ENCODE measurements at regions not wholly inside any gene's neighbourhood (a gene's known extent, or its start where the extent isn't known, plus 50 kb on each side); places are given as distances from the start of the nearest gene placed in this dataset.
"Not testable (repeated sequence)": the region's sequence is repeated elsewhere in the genome, so short reads cannot be mapped to it uniquely, and the experiment has no call there.

- no peak for DNase-seq (ENCODE audit: low spot score)
These were observed 885.7 kb downstream of the NR2F1-AS1 start for GRCh38 chr5:92695123-92696003.

DNA sequence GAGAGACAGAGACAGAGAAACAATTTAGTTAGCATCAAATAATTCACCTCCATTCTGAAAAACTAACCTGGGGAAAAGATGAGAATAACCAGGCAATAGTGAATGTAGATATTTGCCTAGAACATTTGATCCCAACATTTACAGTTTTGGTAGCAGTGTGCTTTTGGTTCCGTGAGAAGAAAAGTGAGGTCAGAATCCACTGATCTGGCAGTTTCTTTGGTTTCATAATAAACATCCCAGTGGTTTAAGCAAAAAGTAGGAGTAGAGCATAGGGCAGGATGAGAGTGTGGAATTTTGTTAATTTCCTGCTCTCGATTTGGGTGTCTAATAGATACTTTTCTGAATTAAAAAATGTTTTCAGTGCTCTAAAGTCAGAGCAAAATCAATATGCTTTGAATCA is 887.0 kb downstream of the NR2F1-AS1 start:
- DNase-seq (ENCODE audit: low spot score), result no peak

DNA sequence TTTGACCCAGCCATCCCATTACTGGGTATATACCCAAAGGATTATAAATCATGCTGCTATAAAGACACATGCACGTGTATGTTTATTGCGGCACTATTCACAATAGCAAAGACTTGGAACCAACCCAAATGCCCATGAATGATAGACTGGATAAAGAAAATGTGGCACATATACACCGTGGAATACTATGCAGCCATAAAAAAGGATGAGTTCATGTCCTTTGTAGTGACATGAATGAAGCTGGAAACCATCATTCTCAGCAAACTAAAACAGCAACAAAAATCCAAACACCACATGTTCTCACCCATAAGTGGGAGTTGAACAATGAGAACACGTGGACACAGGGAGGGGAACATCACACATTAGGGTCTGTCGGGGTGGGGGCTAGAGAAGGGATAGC is 889.1 kb downstream of the NR2F1-AS1 start:
- DNase-seq (ENCODE audit: low spot score), result not testable (repeated sequence)

DNA sequence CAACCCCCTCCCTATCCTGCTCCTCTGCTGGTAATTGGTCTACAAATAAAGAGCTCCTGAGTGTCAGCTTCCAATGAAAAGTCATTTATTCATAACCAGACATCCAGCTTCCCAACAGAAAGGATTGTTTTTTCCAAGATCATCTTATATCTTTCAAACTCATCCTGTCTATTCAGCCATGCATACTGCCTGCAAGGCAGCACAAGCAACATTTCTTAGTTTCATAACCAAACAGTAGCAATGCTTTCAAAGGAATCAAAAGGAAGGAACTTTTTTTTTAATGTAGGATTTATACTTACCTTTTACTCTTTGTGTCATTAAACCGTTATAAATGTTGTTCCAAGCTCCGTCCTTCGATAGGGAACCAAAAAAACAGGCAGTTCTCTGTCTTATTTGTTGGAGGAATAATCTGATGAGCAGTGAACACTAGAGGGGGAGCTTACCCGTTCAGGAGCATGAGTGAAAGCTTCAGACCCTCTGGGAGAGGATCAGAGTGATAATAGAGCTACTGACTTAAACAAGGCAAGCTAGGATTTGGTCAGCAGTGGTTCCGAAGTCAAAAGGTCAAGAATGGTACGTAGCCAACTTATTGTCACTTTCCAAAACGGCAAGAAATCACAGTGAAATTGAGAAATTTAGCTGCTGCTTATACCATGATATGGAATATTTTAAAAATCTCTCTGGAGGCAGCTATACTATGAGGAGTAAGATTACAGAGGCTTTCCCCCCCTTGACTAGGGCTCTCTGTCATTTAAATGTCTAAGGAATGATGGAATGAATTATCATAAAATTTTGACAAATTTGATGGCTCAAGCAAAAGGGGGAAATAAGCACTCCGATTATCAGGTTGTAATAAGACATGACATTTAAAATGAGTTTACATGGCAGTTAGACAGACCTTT is 892.9 kb downstream of the NR2F1-AS1 start:
- DNase-seq (ENCODE audit: low spot score), result peak; percentile 50

DNA sequence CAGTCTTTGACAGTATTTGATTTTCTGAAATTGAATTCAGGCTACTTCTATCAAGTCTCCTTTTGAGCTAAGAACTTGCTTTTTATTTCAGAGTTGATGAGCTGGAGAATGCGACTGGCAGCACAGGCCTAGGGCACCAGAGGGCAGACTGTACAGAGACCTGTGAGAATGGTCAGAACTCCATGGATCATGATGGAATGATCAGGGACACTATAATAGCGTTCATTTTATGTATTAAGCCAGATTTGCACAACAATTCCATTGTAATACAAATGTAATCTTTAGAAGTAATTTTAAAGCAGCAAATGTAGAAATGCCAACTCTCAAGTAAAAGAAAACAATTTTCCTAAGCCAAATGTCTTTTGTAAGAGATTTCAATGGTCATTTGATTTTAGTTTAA is 902.4 kb downstream of the NR2F1-AS1 start:
- no peak for DNase-seq (ENCODE audit: low spot score)

DNA sequence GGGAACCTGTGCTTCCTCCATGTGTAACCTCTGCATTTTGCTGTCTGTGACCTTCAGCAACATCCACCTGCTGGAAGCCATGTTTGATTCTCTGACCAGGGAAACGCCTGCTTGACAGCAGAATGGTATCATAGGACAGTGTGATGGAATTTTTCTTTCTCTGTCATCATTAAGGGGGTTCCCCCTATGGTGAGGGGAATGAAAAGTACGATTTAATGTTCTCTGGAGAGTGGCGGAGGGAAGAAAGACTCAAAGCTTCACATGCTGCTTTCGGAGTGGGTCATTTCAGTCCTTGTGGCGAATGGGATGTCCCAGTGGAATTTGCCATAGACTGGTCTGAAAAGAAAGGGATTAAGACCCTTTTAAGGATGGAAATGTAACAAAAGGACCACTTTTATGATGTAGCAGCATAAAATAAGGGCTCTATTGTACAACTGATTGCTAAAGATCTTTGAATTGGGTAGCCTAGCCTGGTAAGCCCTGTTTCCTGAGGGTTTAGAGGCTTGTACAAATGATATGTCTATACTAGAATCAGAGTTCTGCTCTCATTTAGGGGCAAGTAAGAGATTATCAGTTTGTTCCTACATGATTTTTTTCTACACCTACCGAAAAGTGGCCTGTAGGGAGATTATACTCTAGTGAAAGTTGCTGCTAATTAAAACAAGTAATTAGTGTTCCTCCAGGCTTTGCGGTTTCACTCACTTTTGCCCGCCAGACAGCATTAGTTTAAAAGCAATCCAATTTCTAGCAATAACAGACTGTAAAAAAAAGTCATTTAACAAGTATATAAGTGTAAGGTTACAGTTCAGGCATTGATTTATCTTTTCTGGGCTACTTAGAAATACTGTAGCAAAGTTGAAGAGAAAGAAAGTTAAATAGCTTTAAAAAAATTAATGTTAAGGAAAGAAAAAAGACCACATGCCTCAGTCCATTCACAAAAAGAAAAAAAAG is 904.5 kb downstream of the NR2F1-AS1 start:
- no peak for DNase-seq (ENCODE audit: low spot score)

DNA sequence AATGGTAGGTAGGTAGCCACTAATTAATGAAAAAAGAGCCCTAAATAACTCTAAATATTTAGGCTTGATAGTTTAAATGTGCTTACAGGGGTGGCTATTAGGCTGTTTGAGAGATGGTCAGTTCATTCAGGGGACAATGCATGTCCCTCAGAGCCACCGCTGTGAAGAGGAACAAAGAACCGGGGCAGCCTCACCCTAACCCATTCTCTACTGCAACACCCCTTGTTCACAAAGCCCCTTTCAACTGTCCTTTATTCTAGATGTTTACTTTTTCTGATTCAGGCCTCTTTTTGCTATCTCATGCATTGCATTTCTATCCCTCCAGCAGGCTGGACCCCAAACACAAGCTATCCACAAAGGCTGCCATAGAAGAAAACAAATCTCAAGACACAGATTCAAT is 906.7 kb downstream of the NR2F1-AS1 start:
- DNase-seq (ENCODE audit: low spot score), result no peak

DNA sequence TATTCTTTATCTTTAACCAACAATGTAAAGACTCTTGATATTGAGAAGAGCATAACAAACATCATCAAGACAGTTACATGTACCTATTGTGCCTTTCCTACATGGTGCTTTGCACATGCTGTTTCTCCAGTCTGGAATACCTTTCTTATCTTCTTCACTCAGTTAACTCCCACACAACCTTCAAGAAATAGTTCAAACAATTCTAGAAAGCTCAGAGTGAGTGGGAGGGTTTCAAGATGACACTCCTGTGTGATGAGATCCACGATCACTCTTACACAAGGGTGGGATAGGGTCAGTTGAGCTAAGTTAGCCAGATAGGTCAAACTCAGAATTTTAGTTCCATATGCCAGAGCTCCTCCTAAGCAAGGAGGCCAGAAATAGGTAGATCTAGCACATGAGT is 915.5 kb downstream of the NR2F1-AS1 start:
- no peak for DNase-seq (ENCODE audit: low spot score)

DNA sequence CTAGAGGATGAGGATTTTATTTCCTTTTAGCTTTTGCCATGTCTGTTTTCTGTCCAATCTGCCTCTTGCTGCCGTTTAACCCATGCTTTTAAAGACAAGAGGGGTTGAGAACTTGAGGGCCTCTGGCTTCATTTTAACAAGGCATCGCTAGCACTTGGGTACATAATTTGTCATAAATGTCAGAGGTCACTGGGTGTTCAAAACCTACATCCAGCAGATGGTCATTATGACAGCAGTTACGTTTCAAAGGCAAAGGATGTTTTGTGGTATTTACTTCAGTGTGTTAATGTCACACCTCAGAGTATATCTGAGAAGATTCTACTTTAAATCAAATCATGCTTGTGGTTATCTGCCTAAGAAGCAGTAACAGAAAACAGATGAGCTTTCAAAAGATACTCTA is 918.3 kb downstream of the NR2F1-AS1 start:
- DNase-seq (ENCODE audit: low spot score), result no peak

- no peak for DNase-seq (ENCODE audit: low spot score)
These were observed 921.8 kb downstream of the NR2F1-AS1 start for GRCh38 chr5:92659246-92659645.

DNA sequence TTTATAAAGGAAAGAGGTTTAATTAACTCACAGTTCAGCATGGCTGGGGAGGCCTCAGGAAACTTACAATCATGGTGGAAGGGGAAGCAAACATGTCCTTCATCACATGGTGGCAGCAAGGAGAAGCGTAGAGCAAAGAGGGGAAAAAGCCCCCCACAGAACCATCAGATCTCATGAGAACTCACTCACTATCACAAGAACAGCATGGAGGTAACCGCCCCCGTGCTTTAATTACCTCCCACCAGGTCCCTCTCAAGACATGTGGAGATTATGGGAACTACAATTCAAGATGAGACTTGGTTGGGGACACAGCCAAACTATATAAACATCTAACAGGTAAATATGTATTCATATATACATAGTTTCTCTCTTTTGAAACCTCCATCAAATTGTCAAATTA is 926.4 kb downstream of the NR2F1-AS1 start:
- not testable (repeated sequence) for DNase-seq (ENCODE audit: low spot score)

DNA sequence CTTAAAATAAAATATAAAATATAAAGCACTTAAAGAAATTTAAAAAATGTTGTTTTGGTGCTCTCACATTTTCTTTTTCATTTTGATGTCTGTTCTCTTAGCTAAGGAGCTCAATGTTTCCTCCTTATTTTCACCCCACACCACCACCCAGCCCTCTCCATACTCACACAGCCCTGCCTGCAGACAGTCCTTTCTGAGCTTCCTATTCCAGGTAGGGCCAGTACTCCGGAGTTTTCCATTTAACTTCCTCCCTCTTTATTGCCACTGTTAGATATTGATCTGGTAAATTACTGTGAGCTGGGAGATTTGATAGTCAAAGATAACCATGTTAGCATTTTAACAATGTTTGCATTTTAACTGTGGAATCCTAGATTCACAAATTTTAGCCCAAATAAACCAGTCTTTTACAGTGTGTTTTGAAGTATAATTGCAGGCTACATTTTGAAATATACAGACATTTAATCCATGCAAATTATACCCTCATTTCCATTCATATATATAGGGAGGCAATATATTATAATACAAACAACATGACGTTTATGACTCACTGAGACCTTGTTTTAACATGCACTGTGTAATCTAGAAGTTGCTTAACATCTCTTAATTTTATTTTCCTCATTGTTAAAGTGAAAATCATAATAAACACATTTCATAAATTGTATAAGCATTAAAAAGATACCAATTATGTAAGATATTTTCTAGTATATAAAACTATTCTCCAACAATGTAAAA is 927.1 kb downstream of the NR2F1-AS1 start:
- no peak for DNase-seq (ENCODE audit: low spot score)

DNA sequence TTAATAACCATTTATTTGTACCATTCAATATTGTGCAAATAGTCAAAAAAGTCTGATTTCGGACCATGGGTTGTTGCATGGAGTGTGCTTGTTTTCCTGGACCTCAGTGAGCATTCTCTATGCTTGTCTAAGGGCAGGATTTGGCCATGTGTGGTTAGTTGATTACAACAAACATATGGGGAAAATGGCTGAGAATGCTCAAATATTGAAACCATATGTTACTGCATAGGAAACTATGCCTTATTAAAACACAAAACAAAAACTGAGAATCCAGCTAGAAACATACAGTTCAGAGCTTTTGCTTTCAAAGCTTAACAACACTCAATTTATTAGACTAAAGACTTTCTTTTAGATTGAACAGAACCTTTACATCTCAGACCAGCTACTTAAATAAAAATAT is 928.3 kb downstream of the NR2F1-AS1 start:
- DNase-seq (ENCODE audit: low spot score), result no peak

DNA sequence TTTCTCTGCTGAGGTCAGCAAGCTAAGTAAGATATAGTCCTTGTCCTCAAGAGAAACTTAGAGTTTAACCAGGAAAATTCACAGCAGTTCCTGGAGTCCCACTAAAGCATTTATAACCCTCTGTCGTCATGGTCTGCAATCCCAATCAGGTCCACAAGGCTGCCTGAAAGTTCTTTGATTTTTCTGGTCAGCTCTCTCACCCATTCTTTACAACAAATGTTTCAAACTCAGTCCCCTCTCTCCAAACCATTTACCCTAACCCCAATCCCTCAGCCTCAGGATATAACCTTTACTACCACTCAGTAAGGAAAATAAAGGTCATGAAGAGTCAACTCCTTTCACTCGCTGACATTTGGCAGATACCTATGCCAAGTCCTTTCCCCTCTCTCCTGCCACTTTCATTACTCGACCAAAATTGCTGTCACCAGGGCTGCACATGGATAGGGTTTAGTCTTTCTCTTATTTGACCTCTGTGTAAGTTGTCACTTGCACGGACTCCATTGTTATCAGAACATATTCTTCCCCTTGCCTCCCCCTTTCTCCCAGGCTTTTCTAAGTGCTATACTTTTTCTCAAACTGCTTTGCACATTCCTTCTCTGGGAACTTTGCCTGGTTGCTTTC is 936.6 kb downstream of the NR2F1-AS1 start:
- DNase-seq (ENCODE audit: low spot score), result no peak

DNA sequence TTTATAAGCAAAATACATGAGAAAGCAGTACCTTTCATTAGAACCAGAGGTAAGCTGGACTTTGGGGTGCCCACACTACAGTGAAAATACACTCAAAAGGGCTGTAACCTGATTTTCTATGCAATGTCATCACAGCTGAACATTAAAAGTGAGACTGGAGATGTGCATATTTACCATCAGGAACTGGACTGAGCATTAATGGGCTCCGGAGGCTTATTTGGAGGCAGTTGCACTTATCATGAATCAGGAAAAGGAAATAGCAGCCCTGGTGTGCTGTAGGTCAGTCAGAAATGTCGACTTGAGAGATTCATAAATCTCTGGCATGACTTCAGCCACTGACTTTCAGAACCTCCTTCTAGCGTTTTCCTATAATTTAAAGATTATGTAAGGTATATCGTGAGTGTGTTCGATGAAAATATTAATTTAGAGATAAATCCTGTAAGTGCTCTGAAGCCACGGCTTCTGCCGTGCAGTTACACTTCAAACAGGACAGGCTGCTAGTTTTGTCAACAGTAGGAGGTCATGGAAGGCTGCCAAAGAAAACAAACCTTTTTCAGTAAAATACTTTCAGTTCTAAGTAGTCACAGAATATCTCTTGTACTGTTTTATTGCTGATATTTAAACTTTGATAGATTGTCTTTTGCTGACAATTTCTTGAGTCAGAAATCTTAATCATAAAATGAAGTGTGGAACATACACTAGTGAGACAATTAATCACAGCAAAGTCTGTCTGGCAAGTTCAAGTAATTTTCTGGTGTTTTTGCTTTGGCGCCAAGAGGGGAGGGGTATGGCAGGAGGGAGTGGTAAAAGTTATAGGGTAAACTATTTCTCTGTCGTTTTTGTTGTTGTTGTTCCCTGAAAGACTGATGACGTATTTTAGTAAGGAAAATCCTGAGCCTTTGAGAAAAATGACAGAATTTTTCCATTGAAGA is 939.7 kb downstream of the NR2F1-AS1 start:
- peak; percentile 22 for DNase-seq (ENCODE audit: low spot score)

DNA sequence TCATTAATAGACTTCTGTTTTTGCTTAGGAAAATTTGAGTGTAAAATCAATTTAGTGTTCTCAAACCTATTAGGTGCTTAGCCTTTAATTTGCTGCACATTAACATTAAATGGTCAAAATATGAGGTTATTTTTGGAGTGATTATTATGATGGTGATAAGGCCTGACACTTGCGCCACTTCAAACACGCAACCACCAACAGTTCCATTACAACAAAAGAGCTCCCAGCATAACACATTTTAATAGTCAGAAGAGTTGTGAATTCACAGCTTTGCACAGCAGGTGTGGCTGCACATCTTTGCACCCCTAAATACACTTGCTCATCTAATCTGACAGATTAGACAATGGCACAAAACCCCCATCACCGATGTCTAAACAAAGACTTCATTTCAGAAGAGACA is 940.7 kb downstream of the NR2F1-AS1 start:
- no peak for DNase-seq (ENCODE audit: low spot score)

DNA sequence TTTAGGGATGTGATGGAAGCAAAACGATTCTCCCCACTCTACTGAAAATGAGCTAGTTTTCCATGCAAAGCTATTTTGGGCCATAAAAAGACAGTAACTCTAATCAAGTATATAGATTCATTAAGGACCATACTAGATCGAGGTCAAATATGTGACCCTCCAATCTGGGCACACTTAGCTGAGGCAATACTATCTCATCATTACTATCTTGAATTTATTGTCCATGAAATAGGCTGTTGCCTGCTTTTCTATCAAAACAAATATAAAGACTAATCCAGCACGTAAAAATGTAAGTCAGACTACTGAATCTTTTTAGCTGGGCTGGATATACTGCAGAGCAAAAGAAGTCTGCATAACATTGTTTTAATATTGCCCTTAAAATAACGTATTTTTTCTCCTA is 943.1 kb downstream of the NR2F1-AS1 start:
- no peak for DNase-seq (ENCODE audit: low spot score)

DNA sequence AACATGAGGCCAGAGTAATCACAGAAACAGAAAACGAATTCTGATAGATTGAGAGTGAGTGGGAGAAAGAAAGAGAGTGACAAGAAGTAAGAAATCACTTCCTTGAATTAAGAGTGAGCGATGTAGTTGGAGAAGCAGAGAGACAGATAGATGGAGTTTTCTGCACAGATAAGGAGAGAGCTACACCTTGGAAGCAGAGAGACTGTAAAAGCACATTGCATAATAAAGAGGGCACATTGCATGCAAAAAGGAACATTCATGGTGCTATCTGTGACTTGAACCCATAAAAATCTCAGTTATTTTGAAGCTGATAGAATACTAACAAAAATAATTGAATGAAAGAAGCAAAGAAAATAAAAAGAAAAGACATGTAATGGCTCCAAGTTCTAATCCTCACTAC is 943.8 kb downstream of the NR2F1-AS1 start:
- DNase-seq (ENCODE audit: low spot score), result no peak

DNA sequence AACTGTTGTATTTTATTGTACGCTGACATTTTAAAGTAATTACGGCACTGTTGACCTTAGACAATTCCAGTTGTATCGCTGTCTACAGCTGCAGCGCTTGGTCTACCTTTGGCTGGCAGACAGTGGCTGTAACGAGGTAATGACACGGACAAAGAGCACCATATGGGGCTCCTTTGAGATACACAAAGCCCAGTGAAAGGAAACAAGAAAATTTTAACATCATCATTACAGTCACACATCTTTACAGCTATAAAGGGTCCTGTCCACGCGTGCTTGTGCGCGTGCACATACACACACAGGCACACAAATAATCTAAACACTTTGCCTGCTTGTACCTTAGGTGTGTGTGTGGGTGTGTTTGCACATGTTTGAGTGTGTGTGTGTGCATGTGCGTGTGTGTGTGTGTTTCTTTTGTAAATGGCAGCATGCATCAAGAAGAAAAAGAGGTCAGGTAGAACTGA is 946.0 kb downstream of the NR2F1-AS1 start:
- no peak for DNase-seq (ENCODE audit: low spot score)
